GM21529 (cell line): ENCODE measurements at regions not wholly inside any gene's neighbourhood (a gene's known extent, or its start where the extent isn't known, plus 50 kb on each side); places are given as distances from the start of the nearest gene placed in this dataset.

Experiments used
- ATAC-seq: cut with Tn5 transposase; IDR thresholded peaks from one replicate; pipeline ENCODE4 v1.9.1; 2021; ENCODE audit not compliant: unreplicated experiment

- ATAC-seq, result no peak
Observed at GRCh38 chr9:690517-691111, 150.9 kb upstream of the DMRT1 start.

DNA sequence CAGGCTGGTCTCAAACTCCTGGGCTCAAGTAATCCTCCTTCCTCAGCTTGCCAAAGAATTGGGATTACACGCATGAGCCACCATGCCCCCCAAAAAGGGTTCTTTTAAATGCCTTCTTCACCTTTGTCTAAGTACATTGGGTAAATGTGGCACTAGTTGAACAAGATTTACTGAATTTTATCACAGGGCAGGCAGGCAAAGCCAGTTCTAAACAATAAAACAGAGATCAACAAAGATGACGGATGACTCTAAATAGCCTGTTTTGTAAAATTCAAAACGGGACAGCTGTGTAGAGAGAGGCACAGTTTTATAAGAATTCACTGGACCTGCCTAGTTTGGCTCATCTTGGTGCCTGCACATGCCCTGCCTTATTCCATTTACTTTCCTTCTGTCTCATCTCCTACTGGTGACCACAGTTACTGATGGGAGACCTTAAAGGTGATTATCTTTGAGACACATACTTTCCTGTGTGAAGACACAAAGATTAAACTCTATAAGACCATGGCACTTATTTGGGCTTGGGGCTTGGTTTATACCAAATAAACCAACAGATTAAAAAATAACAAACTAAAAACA lies 149.6 kb upstream of the DMRT1 start:
- no peak for ATAC-seq

- no peak for ATAC-seq
Observed at GRCh38 chr9:692636-693129, 148.8 kb upstream of the DMRT1 start.

- ATAC-seq, result no peak
Observed at GRCh38 chr9:693201-694091, 148.1 kb upstream of the DMRT1 start.

- ATAC-seq, result no peak
Observed at GRCh38 chr9:694092-694402, 147.4 kb upstream of the DMRT1 start.

DNA sequence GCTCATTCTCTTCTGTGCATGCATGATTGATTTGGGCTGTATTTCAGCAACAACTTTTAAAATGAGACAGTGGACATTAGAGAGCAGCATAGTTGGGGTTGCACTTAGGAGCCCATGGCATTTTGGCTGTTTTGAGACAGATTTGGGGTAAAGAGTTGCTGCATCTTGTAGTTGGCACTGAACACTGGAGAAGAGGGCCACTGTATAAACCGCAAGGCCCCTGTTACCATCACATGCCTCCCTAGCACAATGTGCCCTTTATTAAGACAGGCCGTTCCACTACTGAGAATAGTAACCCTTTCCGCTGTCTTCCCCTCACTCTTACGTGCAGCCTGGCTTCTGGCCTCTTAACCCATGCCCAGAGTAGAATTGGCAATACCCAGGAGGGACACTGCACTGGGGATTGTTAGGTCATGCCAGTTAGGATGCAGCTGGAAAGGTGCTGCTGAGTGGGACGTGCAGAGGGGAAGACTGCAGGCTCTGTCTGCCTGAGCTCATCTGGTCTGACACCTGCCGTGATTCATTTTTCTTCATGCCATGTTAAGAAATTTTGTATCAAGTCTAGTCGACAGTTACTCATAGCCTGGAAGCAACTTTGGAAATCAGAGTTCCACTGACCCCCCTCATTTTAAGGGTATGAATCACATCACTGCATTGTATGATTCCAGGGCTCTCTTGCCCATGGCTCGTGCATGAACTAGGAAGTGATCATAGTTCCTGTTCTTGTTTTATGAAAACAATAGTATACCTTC lies 146.9 kb upstream of the DMRT1 start:
- no peak for ATAC-seq

DNA sequence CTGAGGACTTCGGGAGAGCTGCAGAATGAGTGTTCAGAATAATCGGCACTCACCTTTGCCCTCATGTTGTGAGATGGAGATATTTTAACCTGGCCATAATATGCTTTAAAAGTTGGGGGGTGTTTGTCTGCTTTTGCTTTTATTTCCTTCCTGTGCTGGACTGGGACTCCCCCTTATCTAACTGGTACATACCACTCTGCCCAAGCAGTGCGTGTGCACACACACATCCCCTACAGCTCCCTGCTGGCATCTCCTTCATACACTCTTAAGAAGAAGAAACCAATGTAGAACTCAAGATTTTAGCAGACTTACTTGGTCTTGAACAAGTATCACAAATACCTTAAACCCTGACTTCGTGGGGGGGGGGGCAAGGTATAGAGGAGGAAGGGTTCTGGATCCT lies 146.2 kb upstream of the DMRT1 start:
- no peak for ATAC-seq

DNA sequence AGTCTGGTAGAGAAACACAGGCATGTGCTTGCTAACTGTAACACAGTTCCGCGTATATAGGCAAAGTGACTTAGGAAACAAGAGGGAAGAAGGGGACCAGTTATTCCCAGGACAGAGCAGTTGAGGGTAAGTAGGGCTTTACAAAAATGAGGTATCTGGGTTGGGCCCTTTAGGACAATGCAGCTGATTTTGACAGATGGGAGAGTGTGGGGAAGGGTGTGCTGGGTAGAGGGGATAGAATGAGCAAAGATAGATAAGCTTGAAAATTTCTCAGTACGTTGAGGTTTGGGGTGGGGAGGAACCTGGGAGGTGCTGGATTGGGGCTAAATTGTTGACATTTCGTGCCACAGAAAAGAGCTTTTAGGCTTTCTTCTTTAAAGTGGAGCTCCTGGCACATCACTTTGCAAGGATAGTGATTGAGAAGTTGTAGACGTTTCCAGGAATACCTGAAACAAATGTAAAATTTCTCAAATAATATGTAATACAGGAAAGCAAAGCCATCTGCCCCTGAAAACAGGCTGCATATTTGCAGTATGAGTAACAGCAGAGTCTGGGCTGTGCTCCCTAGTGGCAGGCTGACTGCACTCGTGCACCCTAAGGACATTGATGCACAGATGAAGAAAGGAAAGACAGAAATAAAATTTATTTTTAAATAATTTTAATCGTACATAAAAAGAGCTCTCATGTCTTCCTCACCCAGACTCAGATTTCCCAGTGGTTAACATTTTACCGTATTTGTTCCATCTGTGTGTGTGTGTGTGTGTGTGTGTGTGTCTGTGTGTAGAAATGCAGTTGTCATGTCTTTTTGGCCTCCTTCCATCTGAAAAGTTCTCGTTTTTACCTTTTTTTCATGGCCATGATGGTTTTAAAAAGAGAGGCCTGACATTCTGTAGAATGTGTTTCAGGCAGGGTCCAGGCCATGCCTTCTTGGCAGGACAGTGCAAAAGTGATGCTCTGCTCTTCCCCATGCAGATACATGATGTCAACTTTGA lies 144.9 kb upstream of the DMRT1 start:
- ATAC-seq, result no peak

DNA sequence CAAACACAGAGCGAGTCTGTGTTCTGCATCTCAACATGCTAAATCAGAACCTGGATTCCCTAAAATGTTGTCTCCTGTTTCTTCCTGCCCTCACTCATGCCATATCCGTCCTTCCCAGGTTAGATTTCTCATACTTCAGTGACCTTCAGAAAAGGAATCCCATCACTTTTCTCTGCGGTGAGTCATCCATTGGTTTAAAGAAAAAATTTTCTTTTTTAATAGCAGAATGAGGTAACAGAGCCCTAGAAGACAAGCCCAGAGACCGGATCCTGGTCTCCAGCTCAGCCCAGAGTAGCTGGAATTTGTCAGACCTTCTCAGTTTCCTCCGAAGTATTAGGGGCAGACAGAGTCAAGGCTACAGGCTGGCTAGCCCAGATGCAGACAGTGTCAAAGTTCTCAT lies 143.2 kb upstream of the DMRT1 start:
- ATAC-seq, result no peak

DNA sequence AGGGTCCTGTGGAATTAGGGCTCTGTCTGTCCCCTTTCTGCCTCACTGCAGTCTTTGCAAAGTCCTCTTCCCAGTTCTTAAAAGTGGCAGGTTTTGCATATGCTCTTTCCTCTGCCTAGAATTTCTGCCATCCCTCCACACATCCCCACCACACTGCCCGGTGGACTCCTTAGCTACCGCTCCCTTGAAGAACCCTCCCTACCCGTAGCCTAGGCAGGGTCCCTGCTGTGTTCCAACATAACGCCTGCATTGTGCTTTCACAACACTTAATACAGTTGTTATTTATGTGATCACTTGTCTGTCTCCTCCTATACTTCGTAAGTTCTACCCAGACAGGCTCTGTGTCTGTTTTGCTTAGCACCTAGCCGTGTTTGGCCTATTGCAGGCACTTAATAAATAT lies 142.5 kb upstream of the DMRT1 start:
- no peak for ATAC-seq

DNA sequence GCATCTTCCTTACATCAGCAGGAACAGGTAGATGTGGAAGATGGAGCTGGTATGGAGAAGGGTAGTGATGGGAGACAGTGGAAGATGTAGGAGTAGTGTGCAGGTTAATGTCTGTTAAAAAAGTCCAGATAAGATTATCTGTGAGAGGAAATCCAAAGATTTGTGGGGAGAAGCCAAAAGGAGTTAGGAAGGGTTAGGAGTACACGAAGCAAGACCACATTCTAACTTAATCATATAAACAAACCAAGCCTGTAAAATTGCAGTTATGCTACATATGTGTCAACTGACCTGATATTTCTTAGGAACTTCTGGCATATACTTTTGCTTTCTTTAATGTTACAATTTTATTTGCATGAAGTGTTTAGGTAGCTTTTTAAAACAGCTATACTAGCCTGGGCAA lies 142.1 kb upstream of the DMRT1 start:
- ATAC-seq, result no peak

DNA sequence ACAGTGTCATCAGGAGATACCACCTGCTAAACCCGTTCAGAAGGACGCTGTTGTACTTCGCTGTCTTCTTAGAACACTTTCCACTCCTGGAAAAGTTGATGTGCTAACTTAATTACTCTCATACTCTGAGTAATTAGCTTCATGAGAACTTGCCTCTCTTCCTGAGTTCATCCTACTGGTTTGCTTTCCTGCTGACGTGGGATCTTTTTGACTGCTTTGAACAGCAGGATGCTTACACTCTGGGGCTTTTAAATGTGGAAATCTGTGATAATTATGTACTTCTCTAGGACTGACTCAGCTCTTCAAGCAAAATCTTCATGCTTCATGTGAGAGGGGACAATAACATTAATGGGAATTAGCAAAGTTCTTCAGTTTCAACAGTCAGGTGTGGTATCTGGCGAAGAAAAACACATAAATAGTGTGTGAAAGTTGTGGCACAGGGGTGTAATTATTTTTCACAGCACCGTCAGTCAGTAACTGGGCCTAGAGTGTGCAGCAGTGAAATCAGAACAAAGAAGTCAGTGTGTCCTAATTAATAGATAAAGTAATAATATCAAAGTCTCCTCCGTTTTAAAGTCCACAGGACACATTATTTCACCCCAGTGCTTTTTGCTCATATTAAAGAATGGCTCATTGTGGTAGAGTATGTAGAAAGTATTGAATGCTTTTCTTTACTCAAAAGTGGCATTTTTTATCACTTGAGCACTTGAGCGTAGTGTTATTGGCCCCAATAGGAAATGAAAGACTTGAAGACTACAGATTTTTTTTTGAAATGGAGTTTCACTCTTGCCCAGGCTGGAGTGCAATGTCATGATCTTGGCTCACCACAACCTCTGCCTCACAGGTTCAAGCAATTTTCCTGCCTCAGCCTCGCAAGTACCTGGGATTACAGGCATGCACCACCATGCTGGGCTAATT lies 140.9 kb upstream of the DMRT1 start:
- ATAC-seq, result no peak

DNA sequence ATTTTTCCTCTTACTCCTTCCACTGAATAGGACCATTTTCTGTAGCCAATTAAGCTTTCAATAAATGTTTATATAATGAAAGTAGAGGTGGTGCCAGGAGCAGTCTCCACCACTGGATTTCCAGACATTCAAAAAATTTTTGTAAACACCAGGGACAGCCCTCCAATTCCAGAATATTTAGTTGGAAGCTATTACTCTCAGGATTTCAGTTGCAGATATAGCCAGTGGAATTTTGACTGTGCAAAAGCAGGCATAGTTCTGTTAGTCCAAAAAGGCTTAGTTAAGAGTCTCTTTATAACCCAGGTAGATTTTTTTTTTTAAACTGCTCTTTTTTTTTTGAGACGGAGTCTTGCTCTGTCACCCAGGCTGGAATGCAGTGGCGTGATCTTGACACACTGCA lies 138.1 kb upstream of the DMRT1 start:
- no peak for ATAC-seq

DNA sequence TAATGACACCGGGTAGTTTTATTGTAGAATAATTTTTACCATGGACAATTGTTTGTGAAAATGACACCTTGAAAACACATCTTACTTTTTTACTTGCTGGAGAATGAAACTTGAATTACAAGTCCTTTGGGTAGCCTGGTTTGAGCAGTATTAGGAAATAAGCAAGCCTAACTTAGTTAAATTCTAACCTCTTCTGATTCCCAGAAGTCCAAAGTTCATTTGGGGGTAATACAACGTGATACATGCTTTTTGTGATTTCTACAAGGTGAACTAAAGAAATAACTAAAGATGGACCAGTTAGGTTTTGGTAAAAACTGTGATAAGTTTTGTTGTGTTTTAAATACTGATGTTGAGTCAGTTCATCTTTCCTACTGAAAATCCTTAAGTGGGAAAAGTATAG lies 135.4 kb upstream of the DMRT1 start:
- ATAC-seq, result no peak

DNA sequence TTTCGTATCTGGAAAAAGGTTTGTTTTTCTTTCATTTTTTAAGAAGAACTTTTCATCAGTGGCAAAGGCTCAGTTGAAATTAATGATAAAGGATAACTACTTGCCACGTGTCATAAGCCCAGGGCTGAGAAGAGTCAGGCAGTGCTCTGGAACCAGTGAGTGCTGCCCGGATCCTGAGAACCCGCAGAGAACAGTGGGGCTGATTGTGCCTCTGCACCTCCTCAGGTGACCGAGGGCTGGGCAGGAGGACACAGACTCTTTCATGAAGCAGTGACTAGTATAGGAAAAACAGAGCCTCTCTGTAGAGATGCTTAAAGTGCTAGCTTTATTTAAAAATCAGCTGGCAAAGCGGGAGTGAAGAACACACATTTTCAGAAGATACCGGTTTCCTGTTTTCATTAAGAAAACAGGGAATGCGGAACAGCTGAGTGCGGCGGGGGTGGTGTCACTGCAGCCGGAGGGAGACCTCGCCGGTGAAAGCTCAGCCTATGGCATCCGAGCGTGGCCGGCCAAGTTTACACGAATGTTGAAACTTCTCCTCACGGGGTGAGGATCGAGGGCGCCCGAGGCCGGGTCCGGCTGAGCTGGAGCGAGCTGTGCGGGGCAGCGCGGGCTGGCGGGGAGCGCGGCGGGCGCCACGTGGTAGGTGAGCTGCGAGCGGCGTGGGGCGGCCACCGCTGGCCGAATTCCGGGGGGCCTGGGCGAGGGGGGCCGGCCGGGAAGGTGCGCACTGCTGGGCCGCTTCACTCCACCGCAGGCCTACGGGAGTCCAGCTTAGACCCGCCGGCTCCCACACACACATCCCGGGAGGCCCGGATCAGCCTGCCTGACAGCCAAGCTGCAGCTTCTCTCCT lies 134.7 kb upstream of the DMRT1 start:
- no peak for ATAC-seq

DNA sequence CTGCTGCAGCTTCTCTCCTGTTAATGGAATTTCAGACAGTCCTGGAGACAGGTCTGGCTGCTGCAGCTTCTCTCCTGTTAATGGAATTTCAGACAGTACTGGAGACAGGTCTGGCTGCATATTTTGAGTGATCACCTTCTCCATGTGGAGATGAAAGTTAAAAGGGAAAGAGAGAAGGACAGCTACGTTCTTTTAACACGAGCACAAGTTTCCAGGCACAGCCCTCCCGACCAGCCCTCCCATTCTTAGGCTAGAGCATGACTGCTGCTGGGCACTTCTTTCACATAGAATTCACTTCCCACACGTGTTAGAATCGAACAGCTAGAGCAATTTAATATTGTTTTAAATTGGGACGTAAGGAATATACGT lies 133.3 kb upstream of the DMRT1 start:
- no peak for ATAC-seq

- ATAC-seq, result no peak
Observed at GRCh38 chr9:708551-709432, 132.7 kb upstream of the DMRT1 start.
